AG04449 (cell line): ENCODE measurements at regions not wholly inside any gene's neighbourhood (a gene's known extent, or its start where the extent isn't known, plus 50 kb on each side); places are given as distances from the start of the nearest gene placed in this dataset.

Experiments used
- CTCF ChIA-PET: fragments of 350-600 bp; formaldehyde crosslinking; extraction: SDS; loops from one replicate; lab custom pipeline; 2021; ENCODE audit warnings: antibody characterized with exemption; lab: Yijun Ruan, JAX
- POLR2A ChIA-PET: fragments of 400-600, 350-600 bp; formaldehyde crosslinking; extraction: SDS; loops from one replicate; lab custom pipeline; 2020; ENCODE audit warnings: antibody characterized with exemption, inconsistent platforms; lab: Yijun Ruan, JAX
- DNase-seq: peaks from one replicate; pipeline ENCODE4 v3.0.0-alpha.2; 2010; ENCODE audit warnings: low read depth, low spot score
- H3K4me3 ChIP-seq: 2 replicates; pipeline ENCODE4 v1.5.1; 2011; ENCODE audit warnings: low read depth, mild to moderate bottlenecking, control low read depth, low read length
- TF ChIP-seq, protein P1 (sequence below): IDR thresholded peaks from one replicate; pipeline ENCODE4 v1.5.1; 2011; ENCODE audit warnings: mild to moderate bottlenecking, moderate library complexity, low read length, control low read depth, inconsistent platforms; ENCODE audit not compliant: insufficient read depth; ENCODE audit errors: missing control alignments

DNA sequence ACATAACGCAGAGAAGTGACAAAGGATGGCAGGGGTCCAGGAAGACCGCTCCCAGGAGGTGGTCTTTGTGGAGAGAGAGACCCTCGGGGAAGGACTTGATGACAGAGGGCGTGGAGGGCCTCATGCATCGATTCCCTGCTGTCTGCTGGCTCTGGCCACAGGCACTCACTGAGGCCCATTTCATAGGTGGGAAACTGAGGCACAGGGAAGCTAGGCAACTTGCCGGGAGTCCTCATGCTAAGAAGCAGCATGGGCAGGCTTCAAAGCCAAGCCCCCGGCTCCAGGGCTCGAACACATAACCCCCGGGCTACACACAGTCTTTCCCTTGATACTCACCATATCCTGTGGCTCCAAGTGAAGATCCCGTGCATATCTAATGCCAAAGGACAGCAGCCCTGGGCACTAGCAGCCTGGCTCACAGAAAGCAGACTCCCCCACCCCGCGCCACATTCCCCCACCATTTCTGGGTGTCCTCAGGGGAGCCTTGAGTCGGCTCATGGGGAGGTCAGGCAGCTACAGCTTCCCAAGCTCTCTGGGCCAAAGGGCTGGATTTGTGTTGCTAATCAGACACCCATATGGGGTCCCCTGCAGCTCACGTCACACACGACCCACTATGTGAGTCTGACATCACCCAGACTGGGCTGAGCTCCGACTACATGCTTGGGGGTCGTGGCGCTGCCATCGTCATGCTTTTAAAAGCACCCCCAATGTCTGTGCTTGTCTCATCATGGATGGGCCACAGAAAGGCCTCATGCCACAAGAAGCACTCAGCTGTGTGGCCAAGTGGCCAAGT is 130.9 kb upstream of the PMEPA1 start:
- TF ChIP-seq, protein P1, sequence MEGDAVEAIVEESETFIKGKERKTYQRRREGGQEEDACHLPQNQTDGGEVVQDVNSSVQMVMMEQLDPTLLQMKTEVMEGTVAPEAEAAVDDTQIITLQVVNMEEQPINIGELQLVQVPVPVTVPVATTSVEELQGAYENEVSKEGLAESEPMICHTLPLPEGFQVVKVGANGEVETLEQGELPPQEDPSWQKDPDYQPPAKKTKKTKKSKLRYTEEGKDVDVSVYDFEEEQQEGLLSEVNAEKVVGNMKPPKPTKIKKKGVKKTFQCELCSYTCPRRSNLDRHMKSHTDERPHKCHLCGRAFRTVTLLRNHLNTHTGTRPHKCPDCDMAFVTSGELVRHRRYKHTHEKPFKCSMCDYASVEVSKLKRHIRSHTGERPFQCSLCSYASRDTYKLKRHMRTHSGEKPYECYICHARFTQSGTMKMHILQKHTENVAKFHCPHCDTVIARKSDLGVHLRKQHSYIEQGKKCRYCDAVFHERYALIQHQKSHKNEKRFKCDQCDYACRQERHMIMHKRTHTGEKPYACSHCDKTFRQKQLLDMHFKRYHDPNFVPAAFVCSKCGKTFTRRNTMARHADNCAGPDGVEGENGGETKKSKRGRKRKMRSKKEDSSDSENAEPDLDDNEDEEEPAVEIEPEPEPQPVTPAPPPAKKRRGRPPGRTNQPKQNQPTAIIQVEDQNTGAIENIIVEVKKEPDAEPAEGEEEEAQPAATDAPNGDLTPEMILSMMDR = no peak
- POLR2A ChIA-PET = no interaction called here
- DNase-seq = no peak
- H3K4me3 ChIP-seq = no peak overlapping the region
- CTCF ChIA-PET = no interaction called here

- TF ChIP-seq, protein P1 = no peak
- no peak for DNase-seq
- H3K4me3 ChIP-seq = no peak overlapping the region
- ChIA-PET POLR2A (no interaction called here), CTCF (no interaction called here)
These were observed 130.3 kb upstream of the PMEPA1 start for GRCh38 chr20:57840066-57840465.

DNA sequence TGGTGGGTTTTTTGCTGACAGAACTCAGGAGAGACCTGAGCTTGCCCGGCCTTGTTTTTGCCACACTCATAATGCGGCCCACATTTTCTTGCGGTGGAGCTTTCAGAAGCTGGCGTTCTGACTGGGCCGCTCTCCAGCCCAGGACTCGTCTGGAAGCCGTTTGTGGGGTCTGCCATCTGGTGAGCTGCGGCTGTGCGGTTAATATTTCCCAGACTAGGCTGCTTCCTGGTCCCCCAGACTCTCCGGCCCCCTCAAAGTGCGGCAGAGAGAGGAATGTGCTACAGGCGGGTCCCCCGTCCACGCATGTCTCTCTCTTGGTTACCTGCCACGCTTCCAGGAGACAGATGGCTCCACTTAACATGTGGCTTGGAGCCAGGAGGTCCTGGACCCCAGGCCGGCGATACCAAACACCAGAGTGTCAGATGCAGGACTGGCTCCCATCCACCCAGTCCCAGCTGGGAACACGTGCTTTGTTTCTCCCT is 128.9 kb upstream of the PMEPA1 start:
- POLR2A ChIA-PET = no interaction called here
- no peak for DNase-seq
- TF ChIP-seq, protein P1 = no peak
- CTCF ChIA-PET = interaction anchor here (2.0 kb wide), 1 partner anchor 185 kb away, joined by 5 read pairs; no protein-coding TSS in a partner anchor
- no peak overlapping the region for H3K4me3 ChIP-seq

DNA sequence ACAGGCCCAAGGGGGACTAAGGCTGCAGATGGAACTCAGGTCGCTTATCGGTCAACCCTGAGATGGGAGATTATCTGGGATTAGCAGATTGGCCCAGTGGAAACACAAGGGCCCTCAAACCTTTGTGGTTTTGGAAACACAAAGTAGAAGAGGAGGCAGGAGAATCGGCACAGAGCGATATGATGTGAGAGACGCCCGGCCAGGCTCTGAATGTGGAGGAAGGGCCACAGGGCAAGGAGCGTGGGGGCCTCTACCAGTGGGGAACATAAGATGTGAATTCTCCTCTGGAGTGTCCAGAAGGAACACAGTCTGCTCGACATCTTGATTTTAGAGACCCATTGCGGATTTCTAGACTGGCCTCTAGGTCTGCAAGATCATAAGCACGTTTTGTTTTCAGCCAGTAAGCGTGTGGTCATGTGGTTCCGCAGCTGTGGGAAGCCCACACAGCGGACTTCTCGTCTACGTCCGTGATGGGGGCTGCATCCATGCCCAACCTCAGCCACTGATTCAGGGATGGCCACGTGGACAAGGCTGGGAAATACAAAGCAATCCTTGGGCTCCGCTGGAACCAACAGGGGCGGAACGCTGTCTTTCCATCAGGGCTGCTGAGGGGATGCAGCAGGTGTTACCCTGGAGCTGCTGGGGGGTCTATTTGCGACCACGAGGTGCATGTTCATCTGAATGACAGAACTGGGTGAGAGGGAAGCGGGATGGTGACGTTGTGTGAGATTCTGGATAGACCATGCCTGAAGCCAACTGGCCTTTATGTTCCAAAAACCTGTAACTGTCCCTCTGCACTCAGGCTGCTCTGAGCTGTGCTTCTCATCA is 127.6 kb upstream of the PMEPA1 start:
- ChIA-PET CTCF (no interaction called here), POLR2A (no interaction called here)
- TF ChIP-seq, protein P1 = no peak
- H3K4me3 ChIP-seq = no peak overlapping the region
- no peak for DNase-seq

- ChIA-PET CTCF (no interaction called here), POLR2A (no interaction called here)
- TF ChIP-seq, protein P1 = no peak
- no peak for DNase-seq
- no peak overlapping the region for H3K4me3 ChIP-seq
These were observed 126.0 kb upstream of the PMEPA1 start for GRCh38 chr20:57835588-57836455.
